IMR-90 (cell line): ENCODE measurements at regions not wholly inside any gene's neighbourhood (a gene's known extent, or its start where the extent isn't known, plus 50 kb on each side); places are given as distances from the start of the nearest gene placed in this dataset.

Experiments used
- BHLHE40 ChIP-seq: fragments of 150-350 bp; IDR thresholded peaks from 2 replicates; pipeline ENCODE4 v1.6.1; 2016; ENCODE audit warnings: mild to moderate bottlenecking, low read depth, low read length
- CHD1 ChIP-seq: IDR thresholded peaks from 2 replicates; pipeline ENCODE4 v1.6.1; 2012; ENCODE audit warnings: low read depth, low read length, improper control_type of control experiment
- FOS ChIP-seq: fragments of 150-350 bp; IDR thresholded peaks from 2 replicates; pipeline ENCODE4 v1.6.1; 2016; ENCODE audit warnings: low read depth, low read length
- MAFK ChIP-seq: IDR thresholded peaks from 2 replicates; pipeline ENCODE4 v1.6.1; 2012; ENCODE audit warnings: low read depth, low read length, improper control_type of control experiment
- MXI1 ChIP-seq: IDR thresholded peaks from 2 replicates; pipeline ENCODE4 v1.6.1; 2012; ENCODE audit warnings: low read depth, mild to moderate bottlenecking, low read length, moderate library complexity, borderline replicate concordance
- POLR2A ChIP-seq: IDR thresholded peaks from 2 replicates; pipeline ENCODE4 v1.6.1; 2012; ENCODE audit warnings: mild to moderate bottlenecking, low read depth, low read length
- RAD21 ChIP-seq: IDR thresholded peaks from 2 replicates; pipeline ENCODE4 v1.6.1; 2012; ENCODE audit warnings: low read length, improper control_type of control experiment
- RCOR1 ChIP-seq: IDR thresholded peaks from 2 replicates; pipeline ENCODE4 v1.6.1; 2012; ENCODE audit warnings: mild to moderate bottlenecking, low read length, improper control_type of control experiment; ENCODE audit not compliant: insufficient replicate concordance
- RFX5 ChIP-seq: IDR thresholded peaks from 2 replicates; pipeline ENCODE4 v1.8.0; 2012; ENCODE audit warnings: low read depth, mild to moderate bottlenecking, low read length, moderate library complexity
- TF ChIP-seq, protein P1 (sequence below): conservative IDR thresholded peaks from 2 replicates; pipeline ENCODE4 v1.5.1; 2012; ENCODE audit warnings: mild to moderate bottlenecking, low read depth, low read length, improper control_type of control experiment
- TF ChIP-seq, protein P2 (sequence below): fragments of 150-350 bp; IDR thresholded peaks from 2 replicates; pipeline ENCODE4 v1.6.1; 2017; ENCODE audit warnings: mild to moderate bottlenecking, antibody characterized with exemption, low read length, low read depth

DNA sequence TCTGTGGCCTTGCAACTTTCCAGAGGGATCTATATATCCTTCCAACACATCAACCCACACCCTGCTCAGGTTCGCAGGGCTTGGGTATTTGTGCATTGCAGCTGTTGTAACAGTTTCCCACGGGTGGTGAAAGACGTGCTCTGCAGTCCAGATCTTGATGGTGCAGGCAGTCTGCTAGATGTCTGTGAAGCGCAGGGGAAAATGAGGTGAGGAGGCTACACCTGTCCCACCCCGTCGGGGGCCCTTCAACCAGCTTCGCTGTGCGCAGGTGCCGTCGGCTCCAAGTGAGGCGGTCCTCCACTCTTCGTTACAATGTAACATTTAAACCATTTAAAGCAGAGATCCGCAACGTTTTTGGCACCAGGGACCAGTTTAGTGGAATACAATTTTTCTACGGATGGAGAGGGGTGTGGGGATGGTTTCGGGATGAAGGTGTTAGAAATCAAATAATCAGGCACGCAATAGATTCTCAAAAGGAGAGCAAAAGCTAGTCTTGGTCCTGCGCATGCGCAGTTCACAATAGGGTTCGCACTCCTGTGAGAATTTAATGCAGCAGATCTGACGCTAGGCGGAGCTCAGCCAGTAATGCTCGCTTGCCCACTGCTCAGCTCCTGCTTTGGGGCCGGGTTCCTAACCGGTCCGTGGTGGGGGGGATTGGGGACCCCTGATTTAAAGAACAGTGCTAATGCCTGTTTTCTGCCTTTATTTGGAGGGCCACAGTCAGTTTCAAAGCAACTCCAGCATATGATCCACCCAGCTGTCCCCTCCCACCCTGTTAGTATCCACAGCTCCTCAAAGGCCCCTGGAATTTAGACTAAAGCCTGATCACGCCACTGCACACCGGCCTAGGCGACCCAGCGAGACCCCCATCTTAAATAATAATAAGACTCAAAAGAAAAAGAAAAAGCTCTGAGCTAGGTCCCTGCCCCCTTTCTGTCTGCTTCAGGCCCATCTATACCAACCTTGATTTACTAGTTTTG, 97.1 kb upstream of the SELENOP start:
- TF ChIP-seq, protein P1, sequence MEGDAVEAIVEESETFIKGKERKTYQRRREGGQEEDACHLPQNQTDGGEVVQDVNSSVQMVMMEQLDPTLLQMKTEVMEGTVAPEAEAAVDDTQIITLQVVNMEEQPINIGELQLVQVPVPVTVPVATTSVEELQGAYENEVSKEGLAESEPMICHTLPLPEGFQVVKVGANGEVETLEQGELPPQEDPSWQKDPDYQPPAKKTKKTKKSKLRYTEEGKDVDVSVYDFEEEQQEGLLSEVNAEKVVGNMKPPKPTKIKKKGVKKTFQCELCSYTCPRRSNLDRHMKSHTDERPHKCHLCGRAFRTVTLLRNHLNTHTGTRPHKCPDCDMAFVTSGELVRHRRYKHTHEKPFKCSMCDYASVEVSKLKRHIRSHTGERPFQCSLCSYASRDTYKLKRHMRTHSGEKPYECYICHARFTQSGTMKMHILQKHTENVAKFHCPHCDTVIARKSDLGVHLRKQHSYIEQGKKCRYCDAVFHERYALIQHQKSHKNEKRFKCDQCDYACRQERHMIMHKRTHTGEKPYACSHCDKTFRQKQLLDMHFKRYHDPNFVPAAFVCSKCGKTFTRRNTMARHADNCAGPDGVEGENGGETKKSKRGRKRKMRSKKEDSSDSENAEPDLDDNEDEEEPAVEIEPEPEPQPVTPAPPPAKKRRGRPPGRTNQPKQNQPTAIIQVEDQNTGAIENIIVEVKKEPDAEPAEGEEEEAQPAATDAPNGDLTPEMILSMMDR = peak; percentile 83
- TF ChIP-seq RFX5 (no peak), FOS (no peak), CHD1 (no peak), POLR2A (no peak), RAD21 (peak; percentile 78), BHLHE40 (no peak), MXI1 (no peak), RCOR1 (no peak), MAFK (no peak)
- TF ChIP-seq, protein P2, sequence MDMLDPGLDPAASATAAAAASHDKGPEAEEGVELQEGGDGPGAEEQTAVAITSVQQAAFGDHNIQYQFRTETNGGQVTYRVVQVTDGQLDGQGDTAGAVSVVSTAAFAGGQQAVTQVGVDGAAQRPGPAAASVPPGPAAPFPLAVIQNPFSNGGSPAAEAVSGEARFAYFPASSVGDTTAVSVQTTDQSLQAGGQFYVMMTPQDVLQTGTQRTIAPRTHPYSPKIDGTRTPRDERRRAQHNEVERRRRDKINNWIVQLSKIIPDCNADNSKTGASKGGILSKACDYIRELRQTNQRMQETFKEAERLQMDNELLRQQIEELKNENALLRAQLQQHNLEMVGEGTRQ = no peak
